ENCODE measurements at regions not wholly inside any gene's neighbourhood (a gene's known extent, or its start where the extent isn't known, plus 50 kb on each side); places are given as distances from the start of the nearest gene placed in this dataset.

GRCh38 chr4:156328882-156329281 lies 375.2 kb upstream of the CTSO start:
- H3K36me3 ChIP-seq: no peaks in the 10 kb centered on the region
- ATAC-seq (no peak), DNase-seq (no peak)
- intact Hi-C loops (cut with DNase I): no loop called here
- TF ChIP-seq, protein P1, sequence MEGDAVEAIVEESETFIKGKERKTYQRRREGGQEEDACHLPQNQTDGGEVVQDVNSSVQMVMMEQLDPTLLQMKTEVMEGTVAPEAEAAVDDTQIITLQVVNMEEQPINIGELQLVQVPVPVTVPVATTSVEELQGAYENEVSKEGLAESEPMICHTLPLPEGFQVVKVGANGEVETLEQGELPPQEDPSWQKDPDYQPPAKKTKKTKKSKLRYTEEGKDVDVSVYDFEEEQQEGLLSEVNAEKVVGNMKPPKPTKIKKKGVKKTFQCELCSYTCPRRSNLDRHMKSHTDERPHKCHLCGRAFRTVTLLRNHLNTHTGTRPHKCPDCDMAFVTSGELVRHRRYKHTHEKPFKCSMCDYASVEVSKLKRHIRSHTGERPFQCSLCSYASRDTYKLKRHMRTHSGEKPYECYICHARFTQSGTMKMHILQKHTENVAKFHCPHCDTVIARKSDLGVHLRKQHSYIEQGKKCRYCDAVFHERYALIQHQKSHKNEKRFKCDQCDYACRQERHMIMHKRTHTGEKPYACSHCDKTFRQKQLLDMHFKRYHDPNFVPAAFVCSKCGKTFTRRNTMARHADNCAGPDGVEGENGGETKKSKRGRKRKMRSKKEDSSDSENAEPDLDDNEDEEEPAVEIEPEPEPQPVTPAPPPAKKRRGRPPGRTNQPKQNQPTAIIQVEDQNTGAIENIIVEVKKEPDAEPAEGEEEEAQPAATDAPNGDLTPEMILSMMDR (IDR thresholded peaks at IDR 0.05): no peak
- no peaks in the 10 kb centered on the region for H3K9me3 ChIP-seq
- H3K4me1 ChIP-seq: no peaks in the 10 kb centered on the region
- H3K4me3 ChIP-seq: no peak overlapping the region
- H3K27me3 ChIP-seq: no peaks in the 10 kb centered on the region
- H3K27ac ChIP-seq: no peak overlapping the region

DNA sequence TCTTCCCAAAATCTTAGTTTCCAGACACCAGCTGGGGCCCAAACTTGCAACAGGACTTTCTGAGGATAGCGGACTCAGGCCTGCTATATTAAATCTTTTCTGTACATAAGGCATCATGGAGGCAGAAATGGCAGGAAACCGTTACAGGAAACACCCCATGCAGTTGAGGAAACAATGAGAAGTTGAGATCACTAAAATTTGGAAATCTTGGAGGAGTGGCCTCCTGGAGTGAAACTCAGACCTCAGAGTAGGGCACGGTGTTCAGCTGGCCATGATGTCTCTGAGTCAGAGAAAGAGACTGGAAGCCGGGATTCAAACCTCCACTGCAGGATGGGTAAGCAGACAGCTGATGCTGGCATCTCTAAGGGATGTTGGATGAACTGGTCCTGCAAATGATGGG lies 372.6 kb upstream of the CTSO start:
- Histone ChIP-seq H3K9me3 (no peaks in the 10 kb centered on the region), H3K4me3 (no peak overlapping the region), H3K27ac (no peak overlapping the region), H3K27me3 (no peaks in the 10 kb centered on the region), H3K36me3 (no peaks in the 10 kb centered on the region), H3K4me1 (no peaks in the 10 kb centered on the region)
- intact Hi-C loops (cut with DNase I): no loop called here
- DNase-seq (no peak), ATAC-seq (no peak)
- TF ChIP-seq, protein P1 (IDR thresholded peaks at IDR 0.05): no peak

GRCh38 chr4:156322592-156322991 lies 368.9 kb upstream of the CTSO start:
- intact Hi-C loops (cut with DNase I): no loop called here
- no peaks in the 10 kb centered on the region for H3K4me1 ChIP-seq
- H3K36me3 ChIP-seq: no peaks in the 10 kb centered on the region
- peaks cover 0 to 5% of the 10 kb centered on the region in 2 donors for H3K9me3 ChIP-seq
- no peaks in the 10 kb centered on the region for H3K27me3 ChIP-seq
- no peak overlapping the region for H3K4me3 ChIP-seq
- no peak for DNase-seq
- ATAC-seq: no peak
- TF ChIP-seq, protein P1 (IDR thresholded peaks at IDR 0.05): no peak
- no peak overlapping the region for H3K27ac ChIP-seq

DNA sequence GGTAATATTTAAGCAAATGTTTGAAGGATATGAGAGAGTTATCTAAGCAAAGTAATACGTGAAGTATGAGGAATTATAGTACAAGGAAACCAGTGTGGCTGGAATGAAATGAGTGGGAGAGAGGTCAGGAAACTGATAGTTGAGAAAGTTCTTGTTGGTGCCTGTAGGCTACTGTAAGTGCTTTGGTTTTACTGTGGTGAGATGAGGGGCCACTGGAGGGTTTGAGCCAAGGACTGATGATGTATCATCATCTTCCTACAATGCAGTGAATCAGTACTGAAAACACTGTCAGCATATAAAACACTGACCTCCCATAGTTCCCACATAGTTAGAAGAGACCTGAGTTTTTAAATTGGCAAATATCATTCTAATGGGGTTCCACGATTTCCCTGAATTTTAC lies 367.5 kb upstream of the CTSO start:
- Histone ChIP-seq H3K27ac (no peak overlapping the region), H3K27me3 (no peaks in the 10 kb centered on the region), H3K4me1 (no peaks in the 10 kb centered on the region), H3K36me3 (no peaks in the 10 kb centered on the region), H3K4me3 (no peak overlapping the region), H3K9me3 (peaks cover 0 to 11% of the 10 kb centered on the region in 2 donors)
- no peak for ATAC-seq
- DNase-seq: no peak
- TF ChIP-seq, protein P1 (IDR thresholded peaks at IDR 0.05): no peak
- intact Hi-C loops (cut with DNase I): no loop called here

DNA sequence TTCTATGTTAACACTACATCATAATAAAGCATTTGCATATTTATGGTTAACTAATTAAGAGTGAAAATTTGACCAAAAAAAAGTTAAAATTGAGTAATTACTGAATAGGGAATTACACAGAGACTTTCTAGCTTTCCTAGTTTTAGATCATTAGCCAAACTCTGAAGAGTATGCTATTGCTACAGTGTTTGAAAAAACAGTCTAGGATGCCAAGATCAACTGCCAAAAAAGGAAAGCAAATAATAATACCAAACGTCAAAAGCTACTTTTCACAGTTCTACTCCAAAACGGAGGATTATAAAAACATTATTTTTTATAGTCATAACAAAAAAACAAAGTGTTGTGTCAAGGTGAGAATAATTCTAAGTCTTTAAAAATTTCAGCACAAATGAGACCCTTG lies 359.8 kb upstream of the CTSO start:
- Histone ChIP-seq H3K36me3 (no peaks in the 10 kb centered on the region), H3K4me3 (no peak overlapping the region), H3K27me3 (no peaks in the 10 kb centered on the region), H3K9me3 (peaks cover 0 to 11% of the 10 kb centered on the region in 2 donors), H3K4me1 (no peaks in the 10 kb centered on the region), H3K27ac (no peak overlapping the region)
- TF ChIP-seq, protein P1 (IDR thresholded peaks at IDR 0.05): no peak
- intact Hi-C loops (cut with DNase I): no loop called here
- ATAC-seq (no peak), DNase-seq (peak in 1 of 4 donors; percentile 28)

Data from left lung (tissue), 4 donors.